ENCODE measurements at regions not wholly inside any gene's neighbourhood (a gene's known extent, or its start where the extent isn't known, plus 50 kb on each side); places are given as distances from the start of the nearest gene placed in this dataset.

GRCh38 chr1:96545935-96546656, 175.5 kb upstream of the PTBP2 start:
- H3K4me1 Mint-ChIP-seq (ENCODE audit: low read depth, unreplicated experiment) = no peaks in the 10 kb centered on the region
- no peaks in the 10 kb centered on the region for H3K9me3 Mint-ChIP-seq (ENCODE audit: low read depth, unreplicated experiment)
- intact Hi-C loops (cut with micrococcal nuclease; ENCODE audit: unreplicated experiment) = no loop called here
- CTCF ChIA-PET = interaction anchor here (0.7 kb wide), 1 partner anchor 232 kb away, joined by 6 read pairs; no protein-coding TSS in a partner anchor
- no peak overlapping the region for H3K27ac Mint-ChIP-seq (ENCODE audit: unreplicated experiment)
- H3K4me3 Mint-ChIP-seq (ENCODE audit: low read depth, unreplicated experiment) = no peak overlapping the region
- DNase-seq = no peak
- no peaks in the 10 kb centered on the region for H3K36me3 Mint-ChIP-seq (ENCODE audit: insufficient read depth, unreplicated experiment)
- no TSS peak for BruUV-seq (replicated peaks)
- no peak for TF ChIP-seq CTCF (IDR thresholded peaks at IDR 0.05; ENCODE audit: unreplicated experiment)
- no peaks in the 10 kb centered on the region for H3K27me3 Mint-ChIP-seq (ENCODE audit: unreplicated experiment)

GRCh38 chr1:96550061-96550460, 171.5 kb upstream of the PTBP2 start:
- intact Hi-C loops (cut with micrococcal nuclease; ENCODE audit: unreplicated experiment) = no loop called here
- no peaks in the 10 kb centered on the region for H3K27me3 Mint-ChIP-seq (ENCODE audit: unreplicated experiment)
- no peak for TF ChIP-seq CTCF (IDR thresholded peaks at IDR 0.05; ENCODE audit: unreplicated experiment)
- no TSS peak for BruUV-seq (replicated peaks)
- no peak overlapping the region for H3K27ac Mint-ChIP-seq (ENCODE audit: unreplicated experiment)
- H3K36me3 Mint-ChIP-seq (ENCODE audit: insufficient read depth, unreplicated experiment) = no peaks in the 10 kb centered on the region
- H3K4me1 Mint-ChIP-seq (ENCODE audit: low read depth, unreplicated experiment) = no peaks in the 10 kb centered on the region
- no peak for DNase-seq
- H3K4me3 Mint-ChIP-seq (ENCODE audit: low read depth, unreplicated experiment) = no peak overlapping the region
- CTCF ChIA-PET = no interaction called here
- H3K9me3 Mint-ChIP-seq (ENCODE audit: low read depth, unreplicated experiment) = no peaks in the 10 kb centered on the region

- Mint-ChIP-seq H3K4me1 (ENCODE audit: low read depth, unreplicated experiment) (no peaks in the 10 kb centered on the region), H3K27me3 (ENCODE audit: unreplicated experiment) (no peaks in the 10 kb centered on the region), H3K36me3 (ENCODE audit: insufficient read depth, unreplicated experiment) (no peaks in the 10 kb centered on the region), H3K27ac (ENCODE audit: unreplicated experiment) (no peak overlapping the region), H3K4me3 (ENCODE audit: low read depth, unreplicated experiment) (no peak overlapping the region), H3K9me3 (ENCODE audit: low read depth, unreplicated experiment) (no peaks in the 10 kb centered on the region)
- intact Hi-C loops (cut with micrococcal nuclease; ENCODE audit: unreplicated experiment) = no loop called here
- TF ChIP-seq CTCF (IDR thresholded peaks at IDR 0.05; ENCODE audit: unreplicated experiment) = no peak
- CTCF ChIA-PET = no interaction called here
- no peak for DNase-seq
- BruUV-seq (replicated peaks) = no TSS peak
These were observed 169.1 kb upstream of the PTBP2 start for GRCh38 chr1:96552451-96552850.

- H3K36me3 Mint-ChIP-seq (ENCODE audit: insufficient read depth, unreplicated experiment) = no peaks in the 10 kb centered on the region
- DNase-seq = no peak
- H3K4me1 Mint-ChIP-seq (ENCODE audit: low read depth, unreplicated experiment) = no peaks in the 10 kb centered on the region
- intact Hi-C loops (cut with micrococcal nuclease; ENCODE audit: unreplicated experiment) = no loop called here
- H3K27ac Mint-ChIP-seq (ENCODE audit: unreplicated experiment) = no peak overlapping the region
- no peaks in the 10 kb centered on the region for H3K9me3 Mint-ChIP-seq (ENCODE audit: low read depth, unreplicated experiment)
- CTCF ChIA-PET = no interaction called here
- no peak for TF ChIP-seq CTCF (IDR thresholded peaks at IDR 0.05; ENCODE audit: unreplicated experiment)
- BruUV-seq (replicated peaks) = no TSS peak
- no peaks in the 10 kb centered on the region for H3K27me3 Mint-ChIP-seq (ENCODE audit: unreplicated experiment)
- no peak overlapping the region for H3K4me3 Mint-ChIP-seq (ENCODE audit: low read depth, unreplicated experiment)
These were observed 167.8 kb upstream of the PTBP2 start for GRCh38 chr1:96553811-96554210.

All from Calu3 (cell line).